Stimulated activated CD8-positive, alpha-beta memory T cell treated with anti-CD3 and anti-CD28 coated beads, Interleukin-4, amount 100 ng/mL, for 48 hours (primary cell): ENCODE measurements at regions not wholly inside any gene's neighbourhood (a gene's known extent, or its start where the extent isn't known, plus 50 kb on each side); places are given as distances from the start of the nearest gene placed in this dataset.
"Not testable (repeated sequence)": the region's sequence is repeated elsewhere in the genome, so short reads cannot be mapped to it uniquely, and the experiment has no call there.

ENCODE experiments used
- DNase-seq: peaks from one replicate; pipeline ENCODE4 v3.0.0-alpha.2; 2020

DNA sequence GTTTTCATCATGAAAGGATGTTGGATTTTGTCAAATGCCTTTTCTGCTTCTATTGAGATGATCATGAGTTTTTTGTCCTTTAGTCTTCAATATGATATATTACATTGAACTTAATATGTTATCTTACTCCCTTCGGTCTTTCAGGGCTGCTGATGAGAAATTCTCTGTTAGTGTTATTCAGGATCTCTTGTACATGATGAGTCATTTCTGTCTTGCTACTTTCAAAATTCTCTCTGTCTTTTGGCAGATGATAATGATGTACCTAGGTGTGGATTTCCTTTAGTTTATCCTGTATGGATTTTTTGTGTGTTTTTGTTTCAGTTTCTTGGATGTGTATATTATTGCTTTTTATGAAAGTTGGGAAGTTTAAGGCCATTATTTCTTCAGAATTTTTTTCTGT is 320.9 kb upstream of the NPSR1 start:
- DNase-seq: no peak

GRCh38 chr7:34338961-34339526 is 319.0 kb upstream of the NPSR1 start:
- DNase-seq: no peak

DNA sequence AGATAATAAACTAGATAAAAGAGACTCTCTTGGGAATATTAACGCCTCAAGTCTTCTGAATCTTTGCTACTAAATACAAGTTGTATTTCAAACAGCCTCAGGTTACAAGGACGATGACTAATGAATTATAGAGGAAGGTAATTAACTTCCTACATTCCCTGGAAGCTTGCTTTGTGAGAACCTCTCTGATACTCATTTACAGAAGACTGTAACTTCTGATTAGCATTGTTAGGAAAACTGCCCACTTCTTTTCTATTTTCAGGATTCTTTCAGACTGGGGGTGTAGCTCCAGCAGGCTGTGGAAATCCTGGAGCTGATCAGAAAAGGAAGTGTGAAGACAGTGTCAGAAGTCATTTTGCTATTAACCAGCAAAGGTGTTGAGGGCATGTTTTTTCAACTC is 316.7 kb upstream of the NPSR1 start:
- no peak for DNase-seq

DNA sequence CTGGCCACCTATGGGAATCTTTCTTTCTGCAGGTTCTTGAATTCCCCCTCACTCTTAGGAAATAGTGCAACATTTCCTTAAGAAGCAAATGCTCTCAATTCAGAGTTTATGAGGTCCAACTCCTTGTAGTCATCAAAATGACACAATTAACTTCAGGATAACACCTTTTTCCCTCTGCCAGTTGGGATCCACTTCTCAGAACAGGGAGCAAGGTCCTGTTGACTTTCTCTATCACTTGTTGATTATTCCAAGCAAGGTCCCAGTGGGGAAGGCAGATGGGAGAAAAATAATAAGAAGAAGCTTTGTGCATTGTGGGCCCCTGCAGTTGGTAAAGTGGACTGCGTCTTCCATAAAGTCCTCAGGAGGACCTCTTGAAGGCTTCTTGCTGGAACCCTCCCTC is 315.6 kb upstream of the NPSR1 start:
- DNase-seq: no peak

DNA sequence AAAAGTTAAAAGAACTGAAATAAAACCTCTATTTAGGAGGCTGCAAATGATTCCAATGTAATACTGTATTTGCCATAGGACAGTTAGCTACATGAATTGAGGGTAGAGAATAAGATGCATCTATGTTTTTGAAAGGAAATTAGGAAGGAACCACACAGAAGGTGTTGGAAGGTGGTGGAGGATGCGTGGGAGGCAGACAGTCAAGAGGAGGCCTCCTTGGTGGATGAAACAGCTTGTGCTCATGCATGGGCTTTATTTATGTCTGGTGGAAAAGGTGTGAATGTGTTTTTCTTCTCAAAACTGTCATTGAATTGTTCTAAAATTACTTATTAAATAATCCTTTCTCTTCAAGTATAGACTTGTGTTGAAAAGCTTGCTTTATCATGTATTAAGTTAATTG is 314.4 kb upstream of the NPSR1 start:
- no peak for DNase-seq

- no peak for DNase-seq
These were observed 304.0 kb upstream of the NPSR1 start for GRCh38 chr7:34354011-34354410.

DNA sequence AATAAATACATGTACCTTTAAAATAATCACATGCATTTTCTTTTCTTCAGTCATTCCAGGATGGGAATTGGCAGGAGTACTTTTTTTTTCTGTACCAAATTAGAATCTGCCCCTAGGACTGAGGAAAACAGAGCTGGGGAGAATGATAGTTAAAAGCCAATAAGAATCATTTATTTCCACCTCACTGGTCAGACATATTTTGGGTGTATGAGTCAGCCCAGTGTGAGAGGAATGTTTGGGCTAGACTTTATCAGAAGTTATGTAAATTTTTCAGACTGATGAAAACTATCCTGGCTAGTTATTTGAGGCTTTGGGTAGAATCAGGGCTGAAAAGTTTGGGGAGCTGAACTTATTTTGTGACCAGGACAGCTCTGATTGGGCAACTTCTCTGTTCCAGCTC is 303.1 kb upstream of the NPSR1 start:
- no peak for DNase-seq

GRCh38 chr7:34357068-34357467 is 300.9 kb upstream of the NPSR1 start:
- no peak for DNase-seq

DNA sequence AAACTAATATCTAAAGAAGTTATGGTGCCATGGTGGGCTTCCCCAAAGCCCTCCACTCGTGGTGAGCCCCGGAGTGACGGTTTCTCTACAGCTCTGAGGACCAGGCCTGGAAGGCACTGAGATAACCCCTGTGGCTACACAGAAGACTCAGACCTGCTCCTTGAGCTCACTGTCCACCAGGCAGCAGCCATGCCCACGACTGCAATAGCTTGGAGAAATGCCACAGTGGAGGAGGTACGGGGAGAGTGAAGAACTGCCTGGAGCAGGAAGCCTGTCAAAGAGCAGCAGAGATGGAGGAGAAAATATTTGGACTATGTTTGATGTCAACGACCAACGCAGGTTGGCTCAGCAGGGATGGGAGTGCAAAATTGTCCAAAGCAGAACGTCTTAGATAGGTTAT is 300.1 kb upstream of the NPSR1 start:
- no peak for DNase-seq

DNA sequence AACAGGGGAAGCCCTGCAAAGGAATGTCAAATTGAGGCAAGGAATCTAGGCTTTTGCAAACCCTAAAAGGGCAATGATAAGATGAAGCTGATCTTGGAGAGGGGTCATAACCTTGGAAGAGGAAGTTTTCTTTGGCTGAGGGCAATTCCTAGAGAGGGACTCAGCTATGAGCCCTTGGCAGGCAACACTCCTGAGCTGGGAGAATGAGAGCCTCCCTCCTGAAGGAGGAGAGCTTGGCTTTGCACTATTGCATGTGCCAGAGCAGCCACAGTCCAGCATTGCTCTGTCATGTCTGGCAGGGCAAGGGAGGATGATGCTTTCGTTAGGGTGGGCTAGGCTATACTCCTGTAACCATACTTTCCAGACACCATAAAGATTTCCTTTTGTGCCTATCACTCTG is 299.4 kb upstream of the NPSR1 start:
- DNase-seq: not testable (repeated sequence)

DNA sequence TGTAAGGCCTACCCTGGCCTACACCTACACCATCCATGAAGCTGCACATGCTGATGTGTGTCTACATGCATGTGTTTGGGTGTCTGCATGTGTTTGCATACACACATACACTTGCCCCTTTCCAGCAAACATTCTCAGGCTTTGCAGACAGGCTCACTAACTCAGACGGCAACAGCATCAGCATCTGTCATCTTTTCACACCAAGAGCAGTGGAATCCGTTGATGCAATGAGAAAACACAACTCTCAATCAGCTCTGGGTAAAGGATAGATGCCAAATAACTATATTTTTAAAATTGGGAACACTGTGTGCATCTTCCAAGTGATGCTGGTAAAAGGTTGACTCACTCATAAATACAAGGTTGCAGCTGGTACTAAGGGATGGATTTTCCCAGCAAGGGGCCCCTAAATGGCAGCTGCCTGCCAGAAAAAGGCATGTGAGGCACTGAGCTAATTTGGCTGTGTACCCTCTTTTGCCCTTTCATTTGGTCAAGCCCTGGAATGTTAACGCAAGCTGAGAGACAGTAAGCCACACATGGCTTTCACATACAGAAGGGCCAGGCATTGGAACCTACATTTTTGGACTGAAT is 296.3 kb upstream of the NPSR1 start:
- no peak for DNase-seq

- no peak for DNase-seq
These were observed 295.4 kb upstream of the NPSR1 start for GRCh38 chr7:34362621-34363020.

DNA sequence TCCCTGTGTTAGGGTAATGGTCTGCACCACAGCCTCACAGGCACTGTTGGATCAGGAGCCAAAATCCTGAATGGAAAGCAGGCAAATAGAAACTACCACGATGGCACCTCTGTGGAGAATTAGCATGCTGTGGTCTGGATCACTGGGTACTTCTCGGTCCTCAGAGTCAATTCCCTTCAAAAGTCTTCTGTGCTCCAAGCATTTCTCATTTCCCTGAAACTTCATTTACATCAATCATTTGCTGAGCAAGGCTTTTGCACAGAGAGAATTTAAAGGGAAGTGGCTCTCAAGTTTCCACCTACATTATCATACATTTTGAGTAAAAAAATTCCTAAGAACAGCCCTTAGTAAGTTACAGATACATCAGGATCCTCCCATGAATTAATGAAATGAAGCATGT is 293.9 kb upstream of the NPSR1 start:
- DNase-seq: no peak

DNA sequence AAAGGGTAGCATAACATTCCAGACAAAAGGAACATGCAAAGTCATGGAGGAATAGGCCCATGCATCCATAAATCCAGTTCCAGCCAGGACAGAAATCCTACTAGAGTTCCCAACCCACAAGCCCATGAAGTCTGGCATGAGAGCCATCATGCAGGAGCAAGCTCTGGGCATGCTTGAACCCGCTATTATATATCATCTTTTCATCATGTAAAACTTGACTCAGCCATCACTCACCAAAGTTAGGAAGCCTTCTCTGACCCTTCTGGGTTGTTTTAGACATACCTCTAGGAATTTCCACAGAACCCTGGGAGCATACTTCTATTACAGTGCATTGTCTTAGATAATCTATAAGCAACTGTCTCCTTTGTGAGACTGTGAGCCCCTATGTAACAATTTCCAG is 293.0 kb upstream of the NPSR1 start:
- no peak for DNase-seq

- DNase-seq: no peak
These were observed 292.4 kb upstream of the NPSR1 start for GRCh38 chr7:34365611-34366010.

- DNase-seq: no peak
These were observed 286.1 kb upstream of the NPSR1 start for GRCh38 chr7:34371922-34372321.

- no peak for DNase-seq
These were observed 284.1 kb upstream of the NPSR1 start for GRCh38 chr7:34373940-34374339.

DNA sequence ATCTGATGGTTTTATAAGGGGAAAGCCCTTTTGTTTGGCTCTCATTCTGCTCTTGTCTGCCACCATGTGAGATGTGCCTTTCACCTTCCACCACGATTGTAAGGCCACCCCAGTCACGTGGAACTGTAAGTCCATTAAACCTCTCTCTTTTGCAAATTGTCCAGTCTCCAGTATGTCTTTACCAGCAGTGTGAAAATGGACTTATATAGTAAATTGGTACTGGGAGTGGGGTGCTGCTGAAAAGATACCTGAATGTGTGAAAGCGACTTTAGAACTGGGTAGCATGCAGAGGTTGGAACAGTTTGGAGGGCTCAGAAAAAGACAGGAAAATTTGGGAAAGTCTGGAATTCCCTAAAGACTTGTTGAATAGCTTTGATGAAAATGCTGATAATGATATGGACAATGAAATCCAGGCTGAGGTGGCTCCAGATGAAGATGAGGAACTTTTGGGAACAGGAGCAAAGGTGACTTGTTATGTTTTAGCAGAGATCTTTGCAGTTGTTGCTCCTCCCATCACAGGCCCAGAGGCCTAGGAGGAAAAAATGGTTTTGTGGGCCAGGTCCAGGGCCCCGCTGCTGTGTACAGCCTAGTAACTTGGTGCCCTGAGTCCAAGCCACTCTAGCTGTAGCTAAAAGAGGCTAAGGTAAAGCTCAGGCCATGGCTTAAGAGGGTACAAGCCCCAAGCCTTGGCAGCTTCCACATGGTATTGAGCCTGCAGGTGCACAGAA is 275.7 kb upstream of the NPSR1 start:
- DNase-seq: no peak

DNA sequence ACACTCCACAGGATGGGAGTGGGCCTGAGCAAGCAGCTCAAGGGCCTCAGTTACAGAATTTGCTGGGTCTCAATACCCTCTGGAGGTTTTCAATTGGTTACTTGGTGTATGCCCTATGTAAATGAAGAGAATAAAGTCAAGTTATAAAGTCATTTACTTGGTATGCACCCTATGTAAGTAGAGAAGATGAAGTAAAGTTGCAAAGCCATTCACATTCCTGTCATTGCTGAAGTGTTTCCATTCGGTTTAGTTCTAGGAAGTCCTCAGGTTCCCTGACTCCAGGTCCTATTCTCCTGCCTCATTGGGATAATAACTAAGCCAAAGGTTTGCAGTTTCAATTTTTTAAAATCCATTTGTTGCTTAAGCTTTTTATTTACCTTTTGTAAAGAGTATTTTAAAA is 272.6 kb upstream of the NPSR1 start:
- DNase-seq: no peak

GRCh38 chr7:34389332-34390078 is 268.5 kb upstream of the NPSR1 start:
- DNase-seq: no peak

DNA sequence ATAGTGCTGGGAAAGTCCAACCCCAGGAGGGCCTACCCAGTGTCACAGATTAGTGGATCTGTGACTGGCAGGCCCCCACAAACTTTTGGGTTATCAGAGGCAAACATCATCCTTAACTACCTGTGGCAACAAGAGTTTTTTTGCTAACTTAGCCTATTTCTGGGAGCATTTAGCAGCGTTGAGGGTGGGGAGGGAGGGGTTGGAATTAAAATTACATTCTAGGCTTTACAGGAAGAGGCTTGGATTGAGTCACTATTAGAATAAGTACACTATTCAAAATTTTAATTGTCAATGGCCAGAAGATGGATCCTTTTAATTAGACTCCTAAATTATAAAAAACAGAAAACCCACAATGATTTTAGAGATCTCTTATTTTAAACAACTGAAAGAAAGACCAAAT is 267.9 kb upstream of the NPSR1 start:
- DNase-seq: no peak

GRCh38 chr7:34392972-34393371 is 265.0 kb upstream of the NPSR1 start:
- DNase-seq: no peak

- DNase-seq: no peak
These were observed 261.5 kb upstream of the NPSR1 start for GRCh38 chr7:34396437-34397064.

DNA sequence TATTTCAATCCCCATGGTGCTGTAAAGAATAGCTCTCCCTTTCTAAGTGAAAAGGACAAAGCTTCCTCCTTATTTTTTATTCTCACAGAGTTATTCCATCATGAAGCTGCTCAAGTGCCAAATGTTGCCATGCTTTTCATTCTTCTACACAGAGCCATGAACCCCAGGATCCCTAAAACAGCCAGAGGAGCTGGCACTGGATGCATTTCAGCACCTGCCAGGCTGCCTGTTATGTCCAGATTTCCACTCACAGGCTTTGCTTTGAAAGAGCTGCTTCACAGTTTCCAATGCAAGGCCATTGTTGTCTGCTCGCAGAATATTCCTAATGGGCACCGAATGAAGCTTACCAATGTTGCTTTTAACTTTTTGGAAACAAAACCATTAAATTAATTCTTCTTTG is 256.2 kb upstream of the NPSR1 start:
- no peak for DNase-seq
